HL-60 (cell line): ENCODE measurements at regions not wholly inside any gene's neighbourhood (a gene's known extent, or its start where the extent isn't known, plus 50 kb on each side); places are given as distances from the start of the nearest gene placed in this dataset.
"Not testable (repeated sequence)": the region's sequence is repeated elsewhere in the genome, so short reads cannot be mapped to it uniquely, and the experiment has no call there.

Source experiments
- DNase-seq, 2 experiments: peaks; one replicate each; pipeline ENCODE4 v3.0.0-alpha.2; 2010 to 2020; ENCODE audit warnings: low read depth in 1 of 2, low spot score in 1 of 2
- H3K27ac ChIP-seq: fragments of 250-450 bp; sonication (Bioruptor Pico); replicated peaks from 2 replicates; pipeline ENCODE4 v1.5.1; 2020; ENCODE audit warnings: mild to moderate bottlenecking, moderate library complexity
- H3K27me3 ChIP-seq: fragments of 250-450 bp; sonication (Bioruptor Pico); 2 replicates; pipeline ENCODE4 v1.5.1; 2021; ENCODE audit warnings: mild to moderate bottlenecking, moderate library complexity; ENCODE audit not compliant: insufficient read depth, poor library complexity, severe bottlenecking
- H3K4me3 ChIP-seq: replicated peaks from 2 replicates; pipeline ENCODE4 v1.5.1; 2011; ENCODE audit warnings: mild to moderate bottlenecking, control low read depth, low read length; ENCODE audit not compliant: insufficient read depth

- H3K27ac ChIP-seq, DNase-seq: not testable (repeated sequence)
These were observed 2866.8 kb downstream of the RPIA start for GRCh38 chr2:91558234-91558633.

GRCh38 chr2:91559269-91559668 lies 2867.8 kb downstream of the RPIA start:
- not testable (repeated sequence) for H3K27ac ChIP-seq, DNase-seq, H3K27me3 ChIP-seq, H3K4me3 ChIP-seq

More at GRCh38 chr2:91558234-91558633, 2866.8 kb downstream of the RPIA start:
- H3K27me3 ChIP-seq, H3K4me3 ChIP-seq: not testable (repeated sequence)

GRCh38 chr2:91559886-91560614 lies 2868.6 kb downstream of the RPIA start:
- H3K27ac ChIP-seq, H3K4me3 ChIP-seq: not testable (repeated sequence)

GRCh38 chr2:91562184-91562583 lies 2870.7 kb downstream of the RPIA start:
- not testable (repeated sequence) for DNase-seq, H3K27me3 ChIP-seq, H3K27ac ChIP-seq, H3K4me3 ChIP-seq

More at GRCh38 chr2:91559886-91560614, 2868.6 kb downstream of the RPIA start:
- H3K27me3 ChIP-seq, DNase-seq: not testable (repeated sequence)

GRCh38 chr2:91564700-91565099 lies 2873.2 kb downstream of the RPIA start:
- not testable (repeated sequence) for H3K4me3 ChIP-seq, DNase-seq, H3K27me3 ChIP-seq, H3K27ac ChIP-seq

GRCh38 chr2:91565689-91566430 lies 2874.4 kb downstream of the RPIA start:
- H3K27ac ChIP-seq, H3K27me3 ChIP-seq, H3K4me3 ChIP-seq, DNase-seq: not testable (repeated sequence)

- H3K27ac ChIP-seq, H3K27me3 ChIP-seq, H3K4me3 ChIP-seq, DNase-seq: not testable (repeated sequence)
These were observed 2875.1 kb downstream of the RPIA start for GRCh38 chr2:91566611-91567010.

GRCh38 chr2:91567546-91568335 lies 2876.3 kb downstream of the RPIA start:
- H3K4me3 ChIP-seq, H3K27me3 ChIP-seq, H3K27ac ChIP-seq, DNase-seq: not testable (repeated sequence)

- not testable (repeated sequence) for H3K27ac ChIP-seq, DNase-seq, H3K4me3 ChIP-seq, H3K27me3 ChIP-seq
These were observed 2877.2 kb downstream of the RPIA start for GRCh38 chr2:91568391-91569338.

GRCh38 chr2:91571239-91571923 lies 2879.9 kb downstream of the RPIA start:
- DNase-seq, H3K27ac ChIP-seq, H3K4me3 ChIP-seq, H3K27me3 ChIP-seq: not testable (repeated sequence)

- H3K27ac ChIP-seq, H3K4me3 ChIP-seq, H3K27me3 ChIP-seq, DNase-seq: not testable (repeated sequence)
These were observed 2881.5 kb downstream of the RPIA start for GRCh38 chr2:91573018-91573417.

- not testable (repeated sequence) for DNase-seq, H3K4me3 ChIP-seq, H3K27ac ChIP-seq, H3K27me3 ChIP-seq
These were observed 2882.3 kb downstream of the RPIA start for GRCh38 chr2:91573755-91574154.

GRCh38 chr2:91574255-91574654 lies 2882.8 kb downstream of the RPIA start:
- H3K4me3 ChIP-seq, DNase-seq, H3K27me3 ChIP-seq, H3K27ac ChIP-seq: not testable (repeated sequence)
